ENCODE measurements at regions not wholly inside any gene's neighbourhood (a gene's known extent, or its start where the extent isn't known, plus 50 kb on each side); places are given as distances from the start of the nearest gene placed in this dataset.

GRCh38 chr16:62386411-62386810, 350.2 kb upstream of the CDH8 start:
- H3K36me3 Mint-ChIP-seq (ENCODE audit: low read depth) = no peaks in the 10 kb centered on the region
- intact Hi-C loops (cut with micrococcal nuclease) = no loop called here
- no peak overlapping the region for H3K4me3 Mint-ChIP-seq
- H3K27ac Mint-ChIP-seq = no peak overlapping the region
- no peaks in the 10 kb centered on the region for H3K9me3 Mint-ChIP-seq
- no peaks in the 10 kb centered on the region for H3K4me1 Mint-ChIP-seq (ENCODE audit: low read depth)
- no peaks in the 10 kb centered on the region for H3K27me3 Mint-ChIP-seq

GRCh38 chr16:62383941-62384340, 347.7 kb upstream of the CDH8 start:
- Mint-ChIP-seq H3K4me3 (no peak overlapping the region), H3K9me3 (no peaks in the 10 kb centered on the region), H3K4me1 (ENCODE audit: low read depth) (no peaks in the 10 kb centered on the region), H3K27me3 (no peaks in the 10 kb centered on the region), H3K36me3 (ENCODE audit: low read depth) (no peaks in the 10 kb centered on the region), H3K27ac (no peak overlapping the region)
- intact Hi-C loops (cut with micrococcal nuclease) = no loop called here

- no peak overlapping the region for H3K4me3 Mint-ChIP-seq
- peaks cover 7% of the 10 kb centered on the region for H3K9me3 Mint-ChIP-seq
- no peaks in the 10 kb centered on the region for H3K4me1 Mint-ChIP-seq (ENCODE audit: low read depth)
- no peak overlapping the region for H3K27ac Mint-ChIP-seq
- intact Hi-C loops (cut with micrococcal nuclease) = no loop called here
- H3K36me3 Mint-ChIP-seq (ENCODE audit: low read depth) = no peaks in the 10 kb centered on the region
- no peaks in the 10 kb centered on the region for H3K27me3 Mint-ChIP-seq
Measured at GRCh38 chr16:62370445-62370844, 334.2 kb upstream of the CDH8 start.

- Mint-ChIP-seq H3K27ac (no peak overlapping the region), H3K27me3 (no peaks in the 10 kb centered on the region), H3K4me3 (no peak overlapping the region), H3K4me1 (ENCODE audit: low read depth) (no peaks in the 10 kb centered on the region), H3K36me3 (ENCODE audit: low read depth) (no peaks in the 10 kb centered on the region), H3K9me3 (no peaks in the 10 kb centered on the region)
- intact Hi-C loops (cut with micrococcal nuclease) = no loop called here
Measured at GRCh38 chr16:62363501-62363900, 327.3 kb upstream of the CDH8 start.

- Mint-ChIP-seq H3K27me3 (no peaks in the 10 kb centered on the region), H3K36me3 (ENCODE audit: low read depth) (no peaks in the 10 kb centered on the region), H3K27ac (no peak overlapping the region), H3K4me3 (no peak overlapping the region), H3K4me1 (ENCODE audit: low read depth) (no peaks in the 10 kb centered on the region), H3K9me3 (no peaks in the 10 kb centered on the region)
- intact Hi-C loops (cut with micrococcal nuclease) = no loop called here
Measured at GRCh38 chr16:62353355-62353754, 317.1 kb upstream of the CDH8 start.

GRCh38 chr16:62342216-62342615, 306.0 kb upstream of the CDH8 start:
- Mint-ChIP-seq H3K27me3 (no peaks in the 10 kb centered on the region), H3K9me3 (no peaks in the 10 kb centered on the region), H3K4me1 (ENCODE audit: low read depth) (no peaks in the 10 kb centered on the region), H3K4me3 (no peak overlapping the region), H3K27ac (no peak overlapping the region), H3K36me3 (ENCODE audit: low read depth) (no peaks in the 10 kb centered on the region)
- intact Hi-C loops (cut with micrococcal nuclease) = no loop called here

- H3K27me3 Mint-ChIP-seq = no peaks in the 10 kb centered on the region
- H3K4me3 Mint-ChIP-seq = no peak overlapping the region
- H3K4me1 Mint-ChIP-seq (ENCODE audit: low read depth) = no peaks in the 10 kb centered on the region
- no peak overlapping the region for H3K27ac Mint-ChIP-seq
- intact Hi-C loops (cut with micrococcal nuclease) = no loop called here
- no peaks in the 10 kb centered on the region for H3K36me3 Mint-ChIP-seq (ENCODE audit: low read depth)
- no peaks in the 10 kb centered on the region for H3K9me3 Mint-ChIP-seq
Measured at GRCh38 chr16:62335356-62335755, 299.1 kb upstream of the CDH8 start.

GRCh38 chr16:62321606-62322005, 285.4 kb upstream of the CDH8 start:
- Mint-ChIP-seq H3K9me3 (peaks cover 22% of the 10 kb centered on the region), H3K36me3 (ENCODE audit: low read depth) (no peaks in the 10 kb centered on the region), H3K27me3 (no peaks in the 10 kb centered on the region), H3K27ac (no peak overlapping the region), H3K4me1 (ENCODE audit: low read depth) (no peaks in the 10 kb centered on the region), H3K4me3 (no peak overlapping the region)
- intact Hi-C loops (cut with micrococcal nuclease) = no loop called here

- Mint-ChIP-seq H3K4me1 (ENCODE audit: low read depth) (no peaks in the 10 kb centered on the region), H3K9me3 (peaks cover 11% of the 10 kb centered on the region), H3K27me3 (no peaks in the 10 kb centered on the region), H3K4me3 (no peak overlapping the region), H3K27ac (no peak overlapping the region), H3K36me3 (ENCODE audit: low read depth) (no peaks in the 10 kb centered on the region)
- intact Hi-C loops (cut with micrococcal nuclease) = no loop called here
Measured at GRCh38 chr16:62298600-62298999, 262.4 kb upstream of the CDH8 start.

GRCh38 chr16:62294213-62294972, 258.2 kb upstream of the CDH8 start:
- H3K36me3 Mint-ChIP-seq (ENCODE audit: low read depth) = no peaks in the 10 kb centered on the region
- H3K27me3 Mint-ChIP-seq = no peaks in the 10 kb centered on the region
- no peaks in the 10 kb centered on the region for H3K9me3 Mint-ChIP-seq
- no peaks in the 10 kb centered on the region for H3K4me1 Mint-ChIP-seq (ENCODE audit: low read depth)
- no peak overlapping the region for H3K27ac Mint-ChIP-seq
- intact Hi-C loops (cut with micrococcal nuclease) = no loop called here
- H3K4me3 Mint-ChIP-seq = no peak overlapping the region

- Mint-ChIP-seq H3K27ac (no peak overlapping the region), H3K27me3 (no peaks in the 10 kb centered on the region), H3K36me3 (ENCODE audit: low read depth) (no peaks in the 10 kb centered on the region), H3K4me3 (no peak overlapping the region), H3K4me1 (ENCODE audit: low read depth) (no peaks in the 10 kb centered on the region), H3K9me3 (no peaks in the 10 kb centered on the region)
- intact Hi-C loops (cut with micrococcal nuclease) = no loop called here
Measured at GRCh38 chr16:62288990-62289629, 252.9 kb upstream of the CDH8 start.

GRCh38 chr16:62280506-62280905, 244.3 kb upstream of the CDH8 start:
- Mint-ChIP-seq H3K9me3 (no peaks in the 10 kb centered on the region), H3K27me3 (peaks cover 2% of the 10 kb centered on the region), H3K4me3 (no peak overlapping the region), H3K36me3 (ENCODE audit: low read depth) (no peaks in the 10 kb centered on the region), H3K27ac (no peak overlapping the region), H3K4me1 (ENCODE audit: low read depth) (no peaks in the 10 kb centered on the region)
- intact Hi-C loops (cut with micrococcal nuclease) = no loop called here

GRCh38 chr16:62277942-62278341, 241.7 kb upstream of the CDH8 start:
- no peaks in the 10 kb centered on the region for H3K4me1 Mint-ChIP-seq (ENCODE audit: low read depth)
- H3K9me3 Mint-ChIP-seq = no peaks in the 10 kb centered on the region
- intact Hi-C loops (cut with micrococcal nuclease) = no loop called here
- H3K27me3 Mint-ChIP-seq = peaks cover 2% of the 10 kb centered on the region
- H3K36me3 Mint-ChIP-seq (ENCODE audit: low read depth) = no peaks in the 10 kb centered on the region
- no peak overlapping the region for H3K4me3 Mint-ChIP-seq
- no peak overlapping the region for H3K27ac Mint-ChIP-seq

- Mint-ChIP-seq H3K9me3 (no peaks in the 10 kb centered on the region), H3K27ac (no peak overlapping the region), H3K4me1 (ENCODE audit: low read depth) (no peaks in the 10 kb centered on the region), H3K36me3 (ENCODE audit: low read depth) (no peaks in the 10 kb centered on the region), H3K4me3 (no peak overlapping the region), H3K27me3 (peaks cover 2% of the 10 kb centered on the region)
- intact Hi-C loops (cut with micrococcal nuclease) = no loop called here
Measured at GRCh38 chr16:62276637-62277036, 240.4 kb upstream of the CDH8 start.

- H3K4me1 Mint-ChIP-seq (ENCODE audit: low read depth) = no peaks in the 10 kb centered on the region
- no peaks in the 10 kb centered on the region for H3K36me3 Mint-ChIP-seq (ENCODE audit: low read depth)
- H3K4me3 Mint-ChIP-seq = no peak overlapping the region
- H3K9me3 Mint-ChIP-seq = no peaks in the 10 kb centered on the region
- peaks cover under 1% of the 10 kb centered on the region for H3K27me3 Mint-ChIP-seq
- intact Hi-C loops (cut with micrococcal nuclease) = no loop called here
- H3K27ac Mint-ChIP-seq = no peak overlapping the region
Measured at GRCh38 chr16:62272035-62272434, 235.8 kb upstream of the CDH8 start.
